B cell (primary cell): ENCODE measurements at regions not wholly inside any gene's neighbourhood (a gene's known extent, or its start where the extent isn't known, plus 50 kb on each side); places are given as distances from the start of the nearest gene placed in this dataset.

ENCODE experiments used
- EZH2 ChIP-seq: IDR thresholded peaks from 2 replicates; pipeline ENCODE4 v1.6.1; 2012; ENCODE audit warnings: borderline replicate concordance, low read depth, mild to moderate bottlenecking, moderate library complexity, low read length; ENCODE audit not compliant: insufficient read depth, poor library complexity, severe bottlenecking
- TF ChIP-seq, protein P1 (sequence below): fragments of 200-600 bp; IDR thresholded peaks from one replicate; pipeline ENCODE4 v1.8.0; 2022; ENCODE audit warnings: antibody characterized with exemption, mild to moderate bottlenecking

DNA sequence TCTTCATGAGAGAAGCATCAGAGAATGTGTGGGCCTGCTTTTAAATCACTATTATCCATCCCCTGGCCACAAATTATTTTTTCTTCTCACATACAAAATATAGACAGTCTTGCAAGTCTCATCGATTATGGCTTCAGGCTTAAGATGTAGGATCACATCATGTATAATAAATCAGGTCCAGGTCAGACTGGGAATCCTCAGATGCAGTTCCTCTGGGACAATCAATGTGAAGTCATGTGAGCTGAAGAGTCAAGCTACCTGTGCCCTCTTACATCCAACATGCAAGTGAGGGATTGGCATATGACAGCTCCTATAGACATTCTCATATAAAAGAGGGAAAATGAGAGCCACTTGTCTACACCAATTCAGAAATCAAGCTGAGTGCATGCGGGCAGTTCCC, 631.8 kb downstream of the PTPRU start:
- TF ChIP-seq, protein P1, sequence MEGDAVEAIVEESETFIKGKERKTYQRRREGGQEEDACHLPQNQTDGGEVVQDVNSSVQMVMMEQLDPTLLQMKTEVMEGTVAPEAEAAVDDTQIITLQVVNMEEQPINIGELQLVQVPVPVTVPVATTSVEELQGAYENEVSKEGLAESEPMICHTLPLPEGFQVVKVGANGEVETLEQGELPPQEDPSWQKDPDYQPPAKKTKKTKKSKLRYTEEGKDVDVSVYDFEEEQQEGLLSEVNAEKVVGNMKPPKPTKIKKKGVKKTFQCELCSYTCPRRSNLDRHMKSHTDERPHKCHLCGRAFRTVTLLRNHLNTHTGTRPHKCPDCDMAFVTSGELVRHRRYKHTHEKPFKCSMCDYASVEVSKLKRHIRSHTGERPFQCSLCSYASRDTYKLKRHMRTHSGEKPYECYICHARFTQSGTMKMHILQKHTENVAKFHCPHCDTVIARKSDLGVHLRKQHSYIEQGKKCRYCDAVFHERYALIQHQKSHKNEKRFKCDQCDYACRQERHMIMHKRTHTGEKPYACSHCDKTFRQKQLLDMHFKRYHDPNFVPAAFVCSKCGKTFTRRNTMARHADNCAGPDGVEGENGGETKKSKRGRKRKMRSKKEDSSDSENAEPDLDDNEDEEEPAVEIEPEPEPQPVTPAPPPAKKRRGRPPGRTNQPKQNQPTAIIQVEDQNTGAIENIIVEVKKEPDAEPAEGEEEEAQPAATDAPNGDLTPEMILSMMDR: no peak
- no peak for TF ChIP-seq EZH2
